HG02981 (cell line): ENCODE measurements at regions not wholly inside any gene's neighbourhood (a gene's known extent, or its start where the extent isn't known, plus 50 kb on each side); places are given as distances from the start of the nearest gene placed in this dataset.

ENCODE experiments used
- ATAC-seq: cut with Tn5 transposase; IDR thresholded peaks from one replicate; pipeline ENCODE4 v1.9.1; 2021; ENCODE audit warnings: mild to moderate bottlenecking, moderate library complexity; ENCODE audit not compliant: unreplicated experiment

DNA sequence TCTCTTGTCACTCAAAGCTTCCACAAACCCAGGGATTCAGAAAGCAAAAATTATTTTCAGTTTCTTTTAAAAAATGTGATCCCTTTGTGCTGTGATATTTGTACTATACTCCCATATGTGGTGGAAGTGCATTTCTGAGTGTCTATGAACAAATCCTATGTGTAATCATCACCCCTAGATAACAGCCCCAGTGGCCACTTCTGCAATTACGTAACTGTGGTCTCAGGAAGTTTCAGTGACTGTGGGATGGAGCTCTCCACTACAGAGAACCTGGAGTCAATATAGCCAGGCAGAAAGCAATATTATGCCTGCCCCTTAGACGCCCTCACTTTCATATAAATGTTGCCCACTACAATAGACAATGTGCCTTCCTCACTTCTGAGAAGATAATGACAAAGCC, 1101.7 kb upstream of the GHITM start:
- ATAC-seq, result no peak

DNA sequence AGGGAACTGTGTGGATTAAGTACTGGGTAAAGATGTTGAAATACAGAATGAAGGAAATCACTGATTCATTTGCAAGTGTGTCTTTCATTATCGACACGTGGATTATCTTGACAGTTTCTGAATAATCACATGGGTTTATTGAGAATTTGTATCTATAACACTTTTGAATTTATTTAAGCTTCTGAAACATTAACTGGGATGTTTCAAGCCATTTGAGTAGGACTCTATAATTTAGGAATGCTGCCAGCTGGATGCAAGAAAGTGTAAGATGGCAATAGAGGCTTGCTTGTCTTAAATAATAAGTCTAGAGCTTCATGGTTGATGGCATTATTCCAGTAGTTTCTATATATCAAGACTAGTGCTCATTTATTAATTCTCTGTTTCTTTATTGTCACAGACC, 1100.7 kb upstream of the GHITM start:
- ATAC-seq, result no peak

DNA sequence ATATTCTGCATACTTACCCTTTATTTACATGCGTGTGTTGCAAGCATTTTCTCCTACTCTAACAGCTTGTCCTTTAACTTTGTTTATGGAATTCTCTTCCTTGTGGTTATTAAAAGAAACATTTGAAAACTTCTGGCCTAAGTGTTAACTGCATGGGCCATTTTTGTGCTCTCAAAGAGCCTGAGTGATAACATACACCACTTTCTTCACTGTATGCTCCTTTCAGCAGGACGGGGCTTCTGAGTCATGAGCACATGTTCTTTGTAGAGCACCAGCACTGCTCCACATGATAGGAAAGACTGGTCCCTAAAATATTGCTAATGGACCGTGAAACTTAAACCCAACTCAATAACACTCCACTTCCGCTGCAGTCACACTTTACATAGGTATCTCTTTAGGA, 1093.6 kb upstream of the GHITM start:
- ATAC-seq, result no peak

DNA sequence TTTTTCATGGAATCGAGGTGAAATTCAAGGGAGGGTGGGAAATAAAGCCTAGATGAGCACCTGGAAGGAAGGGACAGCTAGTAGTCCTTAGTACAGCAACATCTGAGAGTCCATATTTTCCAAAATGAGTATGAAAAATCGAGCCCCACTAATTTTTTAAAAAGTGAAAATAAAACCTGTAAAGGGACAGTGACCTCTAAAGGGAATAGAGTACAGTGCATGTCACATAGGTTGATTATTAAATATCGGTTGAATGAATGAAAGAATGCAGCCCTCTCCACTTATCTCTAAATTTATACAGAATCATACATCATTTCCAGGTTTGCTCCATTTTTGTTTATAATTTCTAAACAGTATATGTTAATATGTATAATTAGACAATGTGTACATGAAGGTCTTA, 1088.5 kb upstream of the GHITM start:
- no peak for ATAC-seq

DNA sequence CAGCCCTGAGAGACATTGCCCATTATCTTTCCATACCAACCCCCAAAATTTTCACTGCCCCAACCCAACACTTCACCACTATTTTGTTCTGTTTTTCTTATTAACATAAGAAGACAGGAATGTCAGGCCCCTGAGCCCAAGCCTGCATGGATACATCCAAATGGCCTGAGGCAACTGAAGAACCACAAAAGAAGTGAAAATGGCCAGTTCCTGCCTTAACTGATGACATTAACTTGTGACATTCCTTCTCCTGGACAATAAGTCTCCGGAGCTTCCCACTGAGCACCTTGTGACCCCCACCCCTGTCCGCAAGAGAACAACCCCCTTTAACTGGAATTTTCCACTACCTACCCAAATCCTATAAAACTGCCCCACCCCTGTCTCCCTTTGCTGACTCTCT, 1076.4 kb upstream of the GHITM start:
- ATAC-seq, result no peak

DNA sequence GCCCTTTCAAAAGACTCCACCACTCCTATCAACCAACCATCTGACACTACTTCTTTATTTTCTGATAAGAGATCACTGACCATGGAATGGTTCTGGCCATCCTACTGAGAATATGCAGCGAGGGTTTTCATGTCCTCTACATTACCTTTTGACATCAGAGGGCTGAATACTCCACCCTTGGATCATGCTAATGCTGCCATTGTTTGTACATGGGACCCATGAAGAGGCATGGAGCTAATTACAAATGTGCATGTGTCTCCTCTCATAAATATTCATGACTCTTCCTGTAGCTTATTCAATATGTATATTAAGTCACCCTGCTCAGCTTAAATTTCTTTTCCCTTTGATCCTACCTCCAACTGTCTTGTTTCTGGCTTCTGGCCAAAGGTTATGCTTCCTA, 1065.8 kb upstream of the GHITM start:
- ATAC-seq, result no peak

DNA sequence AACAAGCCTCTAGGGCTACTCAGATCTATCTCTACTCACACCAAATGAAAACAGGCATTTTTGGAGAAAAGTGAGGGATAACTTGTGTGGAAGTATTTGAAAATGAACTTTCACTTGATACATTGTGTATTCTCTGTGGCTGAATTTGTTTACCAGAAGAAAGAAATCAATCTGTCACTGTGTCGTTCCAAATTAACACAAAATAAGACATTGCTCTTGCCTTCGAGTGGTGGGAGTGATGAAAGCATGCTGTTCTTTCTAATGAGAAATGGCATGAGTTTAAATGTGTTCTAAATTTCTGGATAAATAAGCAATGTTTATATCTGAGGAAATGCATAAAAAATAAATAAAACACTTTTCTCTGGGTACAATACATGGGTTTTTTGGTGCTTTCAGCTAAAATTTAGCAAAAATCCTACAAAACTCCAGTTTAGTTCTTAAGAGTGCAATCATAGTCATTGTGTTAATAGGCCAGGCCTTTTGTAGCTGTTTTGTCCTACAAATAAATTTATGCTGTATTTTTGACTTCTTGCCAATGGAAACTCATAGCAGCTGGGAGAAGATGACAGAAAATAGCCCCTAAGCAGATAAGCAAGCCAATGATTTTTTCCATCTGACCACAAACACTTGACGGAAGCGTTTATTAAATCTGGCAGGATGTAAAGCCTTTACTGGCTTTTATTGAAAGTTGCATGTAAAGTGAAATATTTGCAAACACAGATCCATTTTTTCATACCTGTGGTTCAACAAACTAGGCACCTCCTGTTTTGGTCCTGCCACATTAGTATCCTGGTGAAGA, 1064.1 kb upstream of the GHITM start:
- no peak for ATAC-seq

DNA sequence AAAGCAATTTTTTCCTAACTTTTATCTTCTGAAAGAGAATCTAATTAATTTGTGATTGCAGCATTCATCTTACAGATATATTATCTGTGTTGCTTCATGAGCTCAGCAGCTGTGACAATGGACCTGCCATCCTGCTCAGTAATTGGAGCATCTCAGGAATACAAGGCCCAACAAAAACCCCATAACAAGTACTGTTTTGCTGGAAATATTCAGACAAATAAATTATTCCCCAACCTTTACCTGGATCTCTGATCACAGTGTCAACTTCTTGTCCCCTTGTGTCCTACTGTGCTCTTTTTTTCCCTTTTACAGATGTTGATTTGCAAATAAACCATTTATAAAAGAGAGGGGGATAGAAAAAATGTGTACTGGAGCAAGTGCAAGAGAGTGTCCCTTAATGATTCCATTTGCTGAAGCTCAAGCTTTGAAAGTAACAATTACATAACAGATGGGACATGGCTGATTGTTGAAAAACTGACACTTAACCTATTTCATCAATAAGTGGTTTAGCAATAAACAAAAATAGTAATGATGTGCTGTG, 1063.4 kb upstream of the GHITM start:
- ATAC-seq, result no peak

DNA sequence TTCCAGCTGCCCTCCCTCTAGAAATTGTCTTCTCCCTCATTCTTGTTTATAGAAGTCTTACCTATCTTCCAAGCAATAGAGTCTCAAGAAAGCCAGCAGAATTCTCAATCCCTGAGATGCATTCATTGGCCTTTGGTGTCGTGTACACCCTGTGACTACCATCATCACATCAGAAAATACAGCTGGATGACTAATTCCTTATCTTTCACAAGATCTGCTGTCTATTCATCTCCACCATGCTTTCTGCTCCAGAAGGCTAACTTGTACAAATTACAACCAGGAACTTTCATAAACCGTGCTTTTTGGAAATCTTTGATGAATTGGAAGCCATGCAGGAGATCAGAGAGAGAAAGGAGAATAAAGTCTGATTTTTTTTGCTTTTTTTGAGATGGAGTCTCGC, 1062.9 kb upstream of the GHITM start:
- ATAC-seq, result no peak

DNA sequence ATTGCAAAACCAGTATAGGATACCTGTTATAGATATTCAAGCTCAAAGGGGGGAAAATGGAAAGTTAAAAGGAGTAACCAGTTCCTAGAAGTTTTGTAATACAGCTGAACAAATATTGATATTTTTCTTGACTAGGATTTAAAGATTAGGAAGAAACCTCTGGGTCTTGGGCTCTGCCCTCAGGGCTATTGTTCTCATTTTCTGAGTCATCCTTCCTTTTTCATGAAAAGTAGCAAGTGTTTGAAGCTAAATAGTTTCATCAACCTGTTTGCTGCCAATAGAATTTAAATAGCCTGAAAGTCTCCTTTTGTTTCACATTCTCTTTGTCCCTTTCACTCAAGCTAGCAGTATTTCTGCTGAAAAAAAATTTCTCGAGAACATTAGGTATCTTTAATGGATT, 1061.1 kb upstream of the GHITM start:
- ATAC-seq, result no peak

DNA sequence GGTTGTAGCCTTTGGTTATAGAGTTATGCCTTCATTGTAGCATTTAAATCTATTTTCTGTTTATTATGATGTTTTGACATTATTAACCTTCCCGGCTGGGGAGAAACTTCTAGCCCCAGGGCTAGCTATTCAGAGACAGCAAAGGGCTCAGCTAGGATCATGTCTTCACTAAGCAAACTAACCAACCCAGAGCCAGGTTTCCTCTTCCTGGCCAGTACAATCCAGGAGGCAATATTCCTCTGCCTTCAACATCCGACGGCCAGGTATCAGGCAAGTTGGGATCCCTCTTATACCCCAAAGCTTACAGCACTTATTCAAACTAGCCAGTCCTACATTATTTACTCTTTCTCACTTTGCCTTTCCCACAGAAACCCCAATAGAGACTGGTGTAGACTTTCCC, 1060.7 kb upstream of the GHITM start:
- ATAC-seq, result no peak

DNA sequence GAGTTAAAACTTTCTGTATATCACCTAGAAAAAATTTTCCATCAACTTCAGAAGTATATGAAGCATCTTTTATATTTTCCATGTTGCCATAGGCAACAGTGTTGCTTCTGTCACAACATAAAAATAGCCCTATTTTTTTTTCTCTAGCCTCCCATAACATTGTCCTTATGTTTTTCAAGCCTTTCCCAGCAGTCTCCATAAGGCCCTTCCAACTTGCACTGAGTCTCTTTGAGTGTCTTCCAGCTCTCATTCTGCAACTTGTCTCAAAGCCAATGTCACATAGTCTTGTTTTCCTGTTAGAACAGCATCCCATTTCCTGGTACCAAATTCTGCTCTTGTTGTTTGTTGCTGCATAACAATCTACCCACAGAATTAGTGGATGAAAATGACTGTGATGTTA, 1055.5 kb upstream of the GHITM start:
- ATAC-seq, result no peak

DNA sequence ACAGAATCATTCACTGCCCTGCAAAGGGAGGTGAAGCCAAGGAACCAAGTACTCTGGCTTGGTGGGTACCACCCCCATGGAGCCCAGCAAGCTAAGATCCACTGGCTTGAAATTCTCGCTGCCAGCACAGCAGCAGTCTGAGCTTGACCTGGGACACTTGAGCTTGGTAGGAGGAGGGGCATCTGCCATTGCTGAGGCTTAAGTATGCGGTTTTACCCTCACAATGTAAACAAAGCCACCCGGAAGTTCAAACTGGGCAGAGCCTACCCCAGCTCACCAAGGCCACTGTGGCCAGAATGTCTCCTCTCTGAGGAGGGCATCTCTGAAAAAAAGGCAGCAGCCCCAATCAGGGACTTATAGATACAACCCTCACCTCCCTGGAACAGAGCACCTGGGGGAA, 1050.0 kb upstream of the GHITM start:
- no peak for ATAC-seq

DNA sequence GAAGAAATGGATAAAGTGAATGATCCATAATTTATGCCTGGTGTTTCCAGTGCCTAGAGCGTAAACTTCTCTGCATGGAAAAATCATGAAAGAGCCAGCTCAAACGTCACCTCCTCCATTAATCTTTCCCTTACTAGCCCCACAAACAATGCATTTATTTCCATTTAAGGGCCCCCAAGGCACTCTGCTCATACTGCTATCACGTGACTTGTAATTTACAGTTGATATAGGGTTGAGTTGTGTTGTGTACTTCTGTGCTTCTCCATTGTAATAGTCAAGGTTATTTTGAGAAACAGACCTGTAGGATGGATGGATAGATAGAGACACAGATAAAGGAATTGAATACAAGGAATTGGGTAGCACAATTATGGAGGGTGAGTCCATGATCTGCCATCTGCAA, 1034.7 kb upstream of the GHITM start:
- no peak for ATAC-seq

DNA sequence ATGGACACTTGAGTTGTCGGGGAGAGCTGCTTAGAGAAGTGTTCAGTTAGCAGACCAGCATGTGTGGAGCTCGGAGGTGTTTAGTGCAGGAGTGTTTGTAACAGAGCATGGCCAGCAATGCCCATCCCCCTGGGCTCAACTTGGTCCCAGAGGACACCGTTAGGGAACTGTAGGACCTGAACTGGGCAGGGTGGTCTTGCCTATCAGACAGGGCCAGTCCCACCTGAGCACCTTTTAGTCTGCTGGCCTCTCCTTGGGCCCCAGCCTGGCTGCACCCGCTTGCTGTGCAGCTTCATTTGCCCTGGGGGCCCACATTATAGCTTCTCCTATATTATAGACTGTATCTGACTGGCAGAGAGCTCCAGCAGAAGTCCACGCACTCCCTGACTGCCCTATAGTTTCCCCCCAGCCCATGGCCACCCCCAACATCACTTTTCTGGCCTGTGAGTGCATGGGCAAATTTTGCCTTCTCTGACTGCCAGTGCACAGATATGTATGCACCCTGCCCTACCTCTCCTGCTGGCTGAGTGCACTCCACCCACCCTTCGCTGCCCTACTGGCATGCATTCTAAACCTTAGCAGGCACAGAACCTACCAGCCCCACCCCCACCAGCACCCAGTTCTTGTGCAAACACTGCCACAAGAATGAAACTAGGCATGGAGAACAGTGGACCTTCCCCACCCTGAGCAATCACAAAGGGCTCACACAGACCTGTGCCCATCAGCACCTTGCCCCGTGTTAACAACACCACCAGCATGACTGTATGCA, 1030.6 kb upstream of the GHITM start:
- no peak for ATAC-seq

DNA sequence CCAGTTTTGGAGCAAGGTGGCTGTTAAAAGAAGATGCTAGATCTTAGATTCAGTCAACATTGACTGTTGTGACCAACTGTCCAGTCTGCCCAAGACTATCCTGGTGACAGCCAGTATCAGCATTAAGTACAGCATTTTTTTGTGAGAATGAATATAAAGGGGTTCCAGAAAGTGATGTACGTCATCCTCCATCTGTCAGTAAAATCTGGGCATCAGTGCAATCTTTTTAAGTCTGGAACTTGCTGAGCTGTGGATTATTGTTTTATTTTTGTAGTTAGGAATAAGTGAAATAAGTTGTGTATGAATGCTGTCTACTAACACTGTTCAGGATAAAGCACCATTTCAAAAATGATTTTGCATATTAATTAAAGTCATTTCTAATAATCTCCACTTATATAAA, 1020.0 kb upstream of the GHITM start:
- no peak for ATAC-seq

DNA sequence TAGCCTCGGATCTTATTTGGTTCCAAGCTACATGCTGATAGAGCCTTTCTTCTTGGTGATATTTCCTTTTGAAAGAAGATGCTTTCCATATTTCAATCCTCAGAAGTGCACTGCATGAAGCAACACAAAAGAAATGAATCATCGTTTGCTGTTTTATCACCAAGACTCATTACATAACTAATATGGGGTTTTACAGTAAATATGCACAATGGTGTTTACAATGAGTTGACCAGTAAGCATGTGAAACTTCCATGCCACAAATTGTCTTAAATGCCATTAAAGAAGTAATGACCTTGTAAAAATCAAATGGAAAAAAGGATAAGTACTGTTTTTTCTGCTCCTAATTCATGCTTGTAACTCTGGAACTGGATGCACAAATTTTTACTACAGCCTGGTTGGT, 1017.0 kb upstream of the GHITM start:
- no peak for ATAC-seq

DNA sequence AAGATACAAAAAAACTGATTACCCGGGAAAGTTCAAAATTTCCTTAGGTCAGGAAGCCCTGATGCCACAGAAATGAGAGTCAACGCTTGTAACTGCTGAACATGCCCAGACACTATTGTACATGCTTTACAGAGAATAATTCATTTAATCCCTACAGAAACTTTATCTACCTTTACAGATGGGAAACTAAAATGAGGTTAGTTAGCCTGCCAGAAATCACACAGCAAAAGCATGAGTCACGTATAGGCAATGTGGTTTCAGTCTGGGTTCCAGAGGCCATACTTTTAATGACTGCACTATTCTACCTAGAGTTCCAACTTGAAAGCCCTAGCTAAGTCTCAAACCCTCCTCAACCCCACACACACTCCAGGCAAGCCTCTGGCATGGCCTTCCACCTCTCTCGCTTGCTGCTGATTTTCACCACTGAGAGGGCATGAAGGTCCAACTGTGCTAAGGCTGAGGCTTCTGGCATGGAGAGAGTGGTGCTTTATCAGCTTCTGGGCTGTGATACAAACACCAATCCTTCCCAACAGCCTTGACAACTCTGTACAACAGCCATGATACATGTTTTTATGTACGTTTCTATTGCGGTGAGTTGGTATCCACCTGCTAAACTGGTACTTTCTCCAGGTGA, 1011.2 kb upstream of the GHITM start:
- ATAC-seq, result no peak

DNA sequence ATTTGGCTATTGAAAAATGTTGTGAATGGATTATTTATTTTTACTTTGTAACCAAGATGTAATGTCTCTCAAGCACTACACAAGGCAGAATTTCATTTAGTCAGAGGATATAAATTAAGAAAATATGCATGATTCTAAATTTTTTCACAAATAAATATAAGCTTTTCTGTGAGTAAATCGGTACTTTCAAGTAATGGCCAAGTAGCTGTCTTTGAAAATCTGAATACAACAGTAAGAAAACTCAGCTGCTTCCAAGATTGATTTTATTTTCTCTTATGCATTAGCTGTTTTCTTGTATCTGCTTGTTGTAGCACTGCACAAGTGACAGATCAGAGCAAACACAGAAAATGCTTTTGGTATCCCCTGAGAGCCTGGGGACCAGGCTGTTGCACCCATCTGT, 998.5 kb upstream of the GHITM start:
- no peak for ATAC-seq

DNA sequence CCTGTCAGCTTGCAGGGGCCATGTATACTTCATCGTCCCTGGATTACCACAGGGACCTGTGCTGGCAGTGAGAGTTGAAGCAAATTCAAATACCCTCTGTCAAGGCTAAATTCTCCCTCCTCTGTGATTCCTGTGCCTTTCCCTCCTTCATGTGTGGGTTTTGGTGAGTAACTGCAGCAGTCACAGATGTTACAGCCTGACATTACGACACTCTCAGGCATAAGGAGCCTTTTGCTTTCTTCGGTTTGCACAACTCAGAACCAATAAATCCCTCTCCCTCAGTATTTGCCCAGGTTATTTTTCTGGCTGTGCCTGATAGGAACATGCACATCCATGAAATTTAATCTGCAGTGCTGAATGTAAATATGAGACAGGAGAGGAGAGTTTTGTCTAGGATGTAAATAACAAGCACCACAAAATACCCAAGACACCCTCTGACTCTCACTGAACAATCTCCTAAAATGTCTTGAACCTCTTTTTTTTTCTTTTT, 997.2 kb upstream of the GHITM start:
- no peak for ATAC-seq

DNA sequence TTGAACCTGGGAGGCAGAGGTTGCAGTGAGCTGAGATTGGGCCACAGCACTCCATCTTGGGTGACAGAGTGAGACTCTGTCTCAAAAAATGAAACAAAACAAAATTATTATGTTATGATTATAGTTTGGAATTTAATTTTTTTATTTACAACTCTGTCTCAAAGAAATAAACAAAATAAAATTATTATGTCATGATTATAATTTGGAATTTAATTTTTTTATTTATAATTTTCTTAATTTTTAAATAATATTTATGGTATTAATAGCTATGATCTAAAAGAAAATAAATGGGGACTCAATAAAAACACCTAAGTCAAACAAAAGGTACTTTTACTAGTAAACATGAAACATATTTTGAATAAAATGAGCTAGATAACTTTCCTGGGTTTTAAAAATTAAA, 994.8 kb upstream of the GHITM start:
- no peak for ATAC-seq

DNA sequence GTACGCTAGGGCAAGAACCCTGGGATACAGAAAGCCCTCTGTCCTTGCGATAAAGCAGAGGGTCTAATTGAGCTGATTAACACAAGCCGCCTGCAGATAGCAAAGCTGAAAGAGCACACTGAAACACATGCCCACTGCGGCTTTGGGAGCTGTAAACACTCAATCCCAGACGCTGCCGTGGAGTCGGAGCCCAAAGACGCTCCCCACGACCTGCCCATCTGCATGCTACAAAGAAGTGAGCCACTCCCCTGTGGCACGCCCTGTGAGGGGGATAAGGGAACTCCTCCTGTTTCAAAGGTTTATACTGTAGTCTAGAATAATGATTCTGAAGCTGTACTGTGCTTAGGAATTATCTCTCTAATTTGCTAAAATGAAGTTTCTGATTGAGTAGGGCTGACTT, 985.6 kb upstream of the GHITM start:
- no peak for ATAC-seq
